ENCODE measurements at regions not wholly inside any gene's neighbourhood (a gene's known extent, or its start where the extent isn't known, plus 50 kb on each side); places are given as distances from the start of the nearest gene placed in this dataset.

DNA sequence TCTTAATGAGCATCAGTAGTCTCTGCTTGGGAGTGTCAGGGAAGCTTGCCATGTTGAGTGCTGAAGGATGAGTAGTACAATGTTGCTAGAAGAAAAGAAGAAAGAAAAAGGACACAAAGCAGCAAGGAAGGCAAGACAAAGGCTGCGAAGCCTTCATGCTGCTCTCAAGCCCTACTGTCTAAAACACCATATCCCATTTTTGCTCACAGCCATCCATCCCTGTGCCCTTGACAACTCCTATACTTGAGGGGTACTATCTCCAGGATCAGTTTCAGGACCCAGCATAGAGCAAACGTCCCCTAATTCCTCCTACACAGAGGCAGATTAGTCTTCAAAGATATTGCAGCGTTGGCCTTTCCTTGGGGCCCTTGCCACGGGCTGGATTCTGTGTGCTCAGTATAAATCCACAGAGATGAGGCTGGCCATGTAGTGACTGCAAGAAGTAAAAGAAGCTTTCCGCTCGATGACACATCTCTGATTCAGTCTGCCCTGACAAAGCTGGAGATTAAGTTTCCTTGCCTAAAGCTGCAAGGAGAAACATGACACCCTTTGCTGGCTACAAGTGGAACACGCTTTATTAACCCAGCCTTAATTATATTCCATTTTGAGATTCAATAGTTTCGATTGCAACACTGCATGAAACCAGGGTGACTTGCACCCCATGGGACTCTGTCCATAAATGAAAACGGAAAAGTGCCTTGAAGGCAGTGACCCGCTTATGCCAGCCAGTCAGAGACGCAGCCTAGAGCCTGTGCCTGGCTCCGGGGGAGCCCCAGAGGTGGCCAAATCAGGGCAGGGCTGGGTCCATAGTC lies 304.6 kb downstream of the ACTL7B start:
- DNase-seq (ENCODE audit: low read depth in 2 of 2), result no peak

DNA sequence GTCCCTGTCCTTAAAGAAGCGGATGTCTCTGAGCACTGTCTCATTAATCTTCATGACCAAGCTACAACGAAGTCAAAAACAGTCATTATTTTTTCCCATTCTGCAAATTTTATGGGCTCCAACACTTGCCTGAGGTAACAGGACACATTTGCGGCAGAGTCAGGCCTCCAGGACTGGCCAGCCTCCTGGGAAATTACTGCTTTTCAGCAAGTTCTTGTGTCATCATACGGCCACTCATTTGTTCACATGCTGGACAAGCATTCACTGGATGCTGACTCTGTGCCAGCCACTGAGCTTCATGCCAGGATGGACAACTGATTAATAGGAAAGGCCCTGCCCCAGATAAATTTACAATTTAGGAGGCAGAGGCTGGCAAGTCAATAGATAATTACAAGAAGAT lies 305.7 kb downstream of the ACTL7B start:
- DNase-seq (ENCODE audit: low read depth in 2 of 2), result no peak

DNA sequence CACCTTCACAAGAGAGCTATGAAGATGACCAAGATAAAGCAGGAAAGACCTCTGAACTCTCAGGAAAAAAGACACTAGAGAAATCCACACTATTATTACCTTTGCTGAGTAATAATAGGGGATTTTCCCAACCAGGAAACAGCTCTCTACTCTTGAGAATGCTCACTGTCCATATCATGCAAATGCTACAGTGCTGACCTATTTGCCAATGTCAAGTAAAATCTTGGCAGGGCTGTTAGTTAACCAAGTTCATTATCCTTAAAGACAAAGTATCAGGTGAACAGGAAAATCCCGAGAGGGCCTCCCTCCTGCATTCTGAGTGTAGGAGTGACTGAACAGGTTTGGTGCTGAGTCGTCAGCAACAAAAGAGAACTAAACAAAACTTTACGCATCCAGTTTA lies 306.6 kb downstream of the ACTL7B start:
- DNase-seq (ENCODE audit: low read depth in 2 of 2), result no peak

DNA sequence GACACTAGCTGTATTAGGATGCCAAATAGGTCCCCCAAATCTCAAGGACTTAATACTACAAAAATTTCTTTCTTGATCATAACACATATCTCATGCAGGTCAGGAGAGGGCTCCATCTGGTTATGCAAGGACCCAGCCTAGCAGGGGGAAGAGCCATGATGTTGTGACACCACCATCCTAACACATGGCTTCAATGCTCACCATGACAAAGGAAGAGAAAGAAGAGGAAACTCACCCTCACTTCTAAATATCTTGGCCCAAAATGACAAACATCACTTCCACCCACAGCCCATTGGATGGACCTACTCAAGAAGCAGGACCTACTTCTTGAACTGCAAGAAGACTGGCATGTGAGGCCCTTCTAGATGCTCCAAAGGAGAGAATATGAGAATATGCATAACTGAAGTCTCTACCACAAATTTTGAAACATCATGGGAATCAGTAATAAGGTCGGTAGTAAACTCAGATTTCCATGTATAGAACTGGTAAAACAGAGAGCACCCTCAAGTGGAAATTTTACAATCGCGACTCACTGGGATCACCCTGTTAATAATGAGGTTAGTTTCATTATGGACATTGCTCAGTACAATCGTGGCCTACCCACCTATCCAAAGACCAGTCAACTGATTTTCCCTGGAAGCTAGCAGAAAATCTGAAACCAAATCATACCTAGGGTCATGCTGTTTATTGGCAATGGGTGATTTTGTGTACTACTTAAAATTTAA lies 308.2 kb downstream of the ACTL7B start:
- DNase-seq (ENCODE audit: low read depth in 2 of 2), result no peak

DNA sequence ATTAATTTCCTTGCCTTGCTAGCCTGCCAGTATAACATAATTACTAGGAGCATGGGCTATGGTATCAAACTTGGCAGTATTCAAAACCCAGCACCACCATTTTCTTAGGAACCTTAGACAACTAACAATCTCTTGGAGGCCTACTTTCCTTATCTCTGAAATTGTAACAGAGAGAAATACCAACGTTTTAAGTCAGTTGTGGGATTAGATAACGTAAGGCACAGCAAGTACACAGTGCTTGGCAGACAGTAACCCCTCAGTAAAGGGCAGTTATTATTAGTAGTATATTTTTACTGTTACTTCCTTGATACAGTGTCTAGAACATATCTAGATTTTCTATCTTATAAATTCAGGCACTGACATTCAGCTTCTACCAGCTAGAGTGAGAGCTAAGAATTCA lies 309.6 kb downstream of the ACTL7B start:
- DNase-seq (ENCODE audit: low read depth in 2 of 2), result no peak

DNA sequence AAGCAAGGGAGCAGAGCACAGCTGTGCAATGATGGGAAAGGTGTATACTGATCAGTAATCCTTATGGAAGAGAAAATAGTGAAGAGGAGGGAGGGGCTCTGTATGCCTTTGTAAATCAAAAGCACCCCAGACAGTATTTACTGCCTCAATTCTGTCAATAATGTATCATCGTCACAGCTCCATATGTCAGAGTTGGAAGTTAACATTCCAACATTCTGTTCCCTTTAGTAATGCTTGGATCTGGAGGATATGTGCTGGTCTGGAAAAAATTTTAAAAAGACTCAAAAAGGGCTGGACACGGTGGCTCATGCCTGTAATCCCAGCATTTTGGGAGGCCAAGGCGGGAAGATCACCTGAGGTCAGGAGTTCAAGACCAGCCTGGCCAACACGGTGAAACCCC lies 310.4 kb downstream of the ACTL7B start:
- no peak for DNase-seq (ENCODE audit: low read depth in 2 of 2)

DNA sequence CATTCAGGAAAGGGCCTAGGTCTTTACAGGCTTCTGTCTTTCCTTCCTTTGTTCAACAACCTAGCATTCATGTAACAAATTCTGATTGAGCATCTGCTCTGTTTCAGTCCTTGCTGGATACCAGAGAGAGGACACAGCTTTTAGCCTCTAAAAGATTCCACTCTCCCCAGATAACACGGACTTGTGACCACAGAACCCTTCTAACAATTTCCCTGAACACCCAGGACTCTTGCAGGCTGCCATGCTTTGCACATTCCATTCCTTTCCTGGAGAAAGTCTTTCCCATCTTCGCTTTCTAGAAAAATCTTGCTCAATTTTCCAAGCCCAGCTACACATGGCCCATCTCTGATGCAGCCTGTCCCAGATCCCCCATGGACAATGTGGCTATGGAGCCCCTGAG lies 310.9 kb downstream of the ACTL7B start:
- DNase-seq (ENCODE audit: low read depth in 2 of 2), result no peak

DNA sequence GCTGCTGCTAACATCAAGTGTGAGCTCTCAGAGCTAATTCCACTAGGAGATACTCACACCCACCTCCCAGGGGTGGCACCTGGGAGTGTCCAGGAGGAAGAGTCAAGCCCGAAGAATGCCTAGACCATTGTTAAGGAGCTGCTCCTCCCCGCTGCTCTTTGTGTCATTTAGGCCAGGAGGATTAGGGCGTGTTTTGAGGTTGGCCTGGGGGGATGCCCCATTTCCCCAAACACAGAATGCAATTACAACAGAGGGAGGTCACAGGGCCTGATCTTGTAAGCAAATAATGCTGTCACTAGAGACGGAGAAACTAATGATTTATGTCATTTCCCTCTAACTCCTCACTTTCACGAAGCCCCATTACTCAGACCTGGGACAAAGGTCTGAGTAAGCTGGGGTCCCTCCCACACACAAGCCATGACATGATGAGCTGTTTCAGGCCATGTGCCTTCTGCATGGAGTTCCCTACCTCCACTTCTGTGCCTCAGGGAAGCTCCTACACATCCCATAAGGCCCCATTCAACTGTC lies 312.5 kb downstream of the ACTL7B start:
- no peak for DNase-seq (ENCODE audit: low read depth in 2 of 2)

DNA sequence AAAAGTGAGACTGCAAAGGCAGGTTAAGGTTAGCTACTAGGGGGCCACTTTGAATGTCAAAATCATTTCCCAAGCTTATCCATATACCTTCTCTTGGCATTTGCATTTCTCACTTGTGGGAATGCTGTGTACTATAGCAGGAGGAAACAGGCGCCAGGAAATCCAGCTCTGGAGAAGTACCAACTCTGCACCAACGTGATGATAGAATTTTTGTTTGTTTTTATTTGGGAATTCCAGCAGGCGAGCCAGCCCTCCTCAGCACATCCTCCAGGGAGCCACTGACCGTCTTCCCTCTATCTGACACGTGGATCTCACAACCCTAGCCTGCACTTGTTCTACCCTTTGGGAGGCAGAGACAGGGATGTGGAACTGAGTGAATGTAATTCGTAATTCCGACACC lies 318.0 kb downstream of the ACTL7B start:
- no peak for DNase-seq (ENCODE audit: low read depth in 2 of 2)

DNA sequence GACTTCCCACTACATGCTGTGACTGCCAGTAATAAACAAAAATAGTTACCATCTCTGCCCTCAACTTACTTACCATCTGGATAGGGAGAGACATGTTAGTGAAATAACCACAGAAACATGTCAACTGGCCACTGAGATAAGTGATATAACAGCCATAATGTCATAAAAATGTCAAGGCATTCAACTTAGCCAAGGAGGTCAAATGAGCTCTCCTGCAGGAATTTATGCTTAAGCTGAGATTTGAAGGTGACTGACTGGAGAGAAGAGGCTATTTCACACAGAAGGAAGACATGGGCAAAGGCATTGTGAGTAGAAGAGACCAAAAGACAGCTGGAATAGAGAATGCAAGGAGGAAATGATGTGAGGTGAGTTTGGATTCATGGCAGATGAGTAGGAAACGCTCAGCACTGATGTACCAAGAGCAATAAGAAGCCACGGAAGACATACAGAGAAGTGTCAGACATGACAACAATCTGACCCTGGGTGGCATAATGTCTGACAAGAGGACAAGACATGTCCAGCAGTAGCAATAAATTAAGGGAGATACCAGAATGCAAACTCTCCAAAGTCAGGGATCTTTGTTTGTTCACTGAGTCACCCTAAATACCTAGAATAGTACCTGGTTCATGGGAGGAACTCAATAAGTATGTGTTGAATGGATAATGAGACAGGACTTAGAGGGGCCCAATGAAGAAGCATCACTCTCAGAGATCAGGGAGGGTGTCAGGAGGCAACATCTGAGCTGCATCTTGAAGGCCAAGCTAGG lies 318.8 kb downstream of the ACTL7B start:
- DNase-seq (ENCODE audit: low read depth in 2 of 2), result no peak

DNA sequence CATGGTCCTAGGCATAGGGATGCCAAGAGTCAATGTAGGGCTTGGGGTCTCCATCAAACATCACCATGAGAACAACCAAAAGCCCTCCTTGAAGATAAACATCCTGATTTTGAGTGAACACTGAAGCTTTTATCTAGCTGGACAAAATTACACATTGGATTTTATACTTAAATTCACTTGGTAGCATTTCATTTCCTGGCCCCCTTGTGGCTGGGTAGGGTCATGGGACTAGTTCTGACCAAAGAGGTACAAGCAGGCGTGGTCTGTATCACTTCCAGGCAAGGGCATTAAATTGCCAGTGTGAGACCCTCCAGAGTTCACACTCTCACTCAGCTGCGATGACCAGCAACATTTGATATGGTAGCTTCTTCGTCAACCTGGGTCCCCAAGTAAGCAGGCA lies 320.3 kb downstream of the ACTL7B start:
- DNase-seq (ENCODE audit: low read depth in 2 of 2), result no peak

DNA sequence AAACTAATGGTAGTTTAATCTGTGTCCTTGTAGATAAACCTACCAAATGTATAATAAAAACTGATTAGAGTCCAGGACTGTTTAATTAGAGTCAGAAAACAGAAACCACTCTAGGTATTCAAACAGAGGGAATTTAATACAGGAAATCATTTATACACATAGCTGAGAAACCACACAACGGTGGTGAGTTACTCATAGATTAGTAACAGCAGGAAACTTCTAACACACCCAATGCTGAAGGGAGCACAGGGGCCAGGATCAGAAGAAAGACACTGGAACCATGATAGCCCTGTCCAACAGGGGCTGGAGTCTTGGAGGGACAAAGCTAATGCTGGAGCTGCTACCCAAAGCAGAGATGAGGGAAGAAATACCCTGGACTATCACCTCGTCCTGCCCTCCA lies 321.0 kb downstream of the ACTL7B start:
- no peak for DNase-seq (ENCODE audit: low read depth in 2 of 2)

DNA sequence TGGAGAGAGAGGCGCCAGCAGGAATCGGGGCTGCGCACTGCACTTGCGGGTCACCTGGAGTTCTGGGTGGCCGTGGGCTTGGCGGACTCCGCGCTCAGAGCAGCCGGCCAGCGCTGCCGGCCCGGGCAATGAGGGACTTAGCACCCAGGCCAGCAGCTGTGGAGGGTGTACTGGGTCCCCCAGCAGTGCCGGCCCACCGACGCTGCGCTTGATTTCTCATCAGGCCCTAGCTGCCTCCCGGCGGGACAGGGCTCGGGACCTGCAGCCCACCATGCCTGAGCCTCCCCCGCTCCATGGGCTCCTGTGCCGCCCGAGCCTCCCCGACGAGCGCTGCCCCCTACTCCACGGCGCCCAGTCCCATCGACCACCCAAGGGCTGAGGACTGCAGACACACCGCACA lies 325.6 kb downstream of the ACTL7B start:
- DNase-seq (ENCODE audit: low read depth in 2 of 2), result no peak

DNA sequence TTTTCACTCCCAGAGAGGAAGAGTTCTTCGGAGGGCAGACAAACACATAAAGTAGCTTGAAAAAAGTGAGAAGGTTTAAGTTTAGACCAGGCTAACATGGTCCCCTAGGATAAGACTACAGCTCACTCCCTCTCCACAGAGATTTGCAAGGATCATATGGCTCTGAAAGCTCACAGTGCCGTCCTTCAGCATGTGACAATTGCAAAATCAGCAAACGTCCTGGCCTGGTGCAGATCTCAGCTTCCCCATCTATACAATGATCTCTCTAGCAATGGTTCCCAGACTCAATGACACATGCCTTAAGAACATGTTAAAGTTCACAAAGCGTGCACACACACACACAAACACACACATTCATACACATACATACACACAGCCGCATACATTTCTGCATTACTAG lies 327.6 kb downstream of the ACTL7B start:
- no peak for DNase-seq (ENCODE audit: low read depth in 2 of 2)

DNA sequence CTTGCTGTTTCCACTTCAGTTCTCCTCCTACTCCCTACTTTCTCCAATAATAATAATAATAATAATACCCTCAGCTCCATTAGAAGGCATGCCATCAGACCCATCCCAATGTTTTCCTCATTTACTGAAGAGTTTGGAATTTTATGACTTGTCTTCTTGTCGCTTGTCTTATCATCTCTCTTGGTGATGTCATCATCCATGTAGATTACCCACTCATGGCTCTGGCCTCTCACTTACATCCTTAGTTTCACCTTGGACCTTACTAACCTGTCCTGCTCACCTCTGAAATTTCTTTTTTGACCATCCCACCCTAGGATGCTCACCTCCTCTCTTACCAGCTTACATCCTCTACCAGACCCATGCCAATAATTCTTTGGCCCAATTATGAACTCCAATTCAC lies 329.3 kb downstream of the ACTL7B start:
- no peak for DNase-seq (ENCODE audit: low read depth in 2 of 2)

DNA sequence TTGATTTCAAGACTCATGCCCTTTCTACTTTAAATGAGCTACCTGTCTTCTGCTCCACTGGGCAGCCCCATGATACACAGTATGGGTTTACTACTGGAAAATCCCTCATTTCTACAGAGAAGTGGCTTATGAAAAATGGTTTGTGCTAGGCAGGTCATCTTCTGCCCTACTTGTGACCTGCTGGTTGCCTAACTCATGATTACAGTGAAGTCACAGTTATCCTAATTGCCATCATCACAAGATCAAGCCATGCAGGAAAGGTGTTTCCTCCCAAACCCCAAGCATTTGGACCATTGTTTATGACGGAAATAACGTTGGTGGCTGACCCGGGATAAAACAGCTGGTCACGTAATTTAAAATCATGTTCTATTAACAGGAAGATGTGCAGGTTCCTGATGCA lies 330.6 kb downstream of the ACTL7B start:
- DNase-seq (ENCODE audit: low read depth in 2 of 2), result no peak

DNA sequence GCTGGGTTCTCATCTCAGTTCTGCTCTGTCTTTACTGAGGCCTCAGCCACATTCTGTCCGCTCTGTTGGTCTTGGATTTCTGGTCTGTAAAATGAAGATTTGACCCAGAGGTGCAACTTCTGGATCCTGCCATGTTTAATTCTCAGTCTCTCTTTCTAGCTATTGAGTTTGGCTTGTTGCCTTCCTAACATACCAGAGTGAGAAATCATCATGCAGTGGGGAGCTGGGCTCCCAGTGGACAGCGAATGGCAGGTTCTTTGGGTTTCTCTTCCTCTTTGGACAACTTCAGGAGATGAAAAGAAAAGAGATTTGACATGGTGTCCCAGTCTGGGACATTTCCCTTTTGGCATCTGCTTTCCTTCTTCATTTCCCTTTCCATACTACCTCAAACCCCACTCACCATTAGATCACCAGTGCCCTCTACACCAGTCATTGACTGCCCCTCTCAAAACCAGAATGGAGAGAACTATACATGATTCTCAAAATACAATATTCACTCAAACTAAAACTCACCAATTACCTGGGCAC lies 334.7 kb downstream of the ACTL7B start:
- no peak for DNase-seq (ENCODE audit: low read depth in 2 of 2)

DNA sequence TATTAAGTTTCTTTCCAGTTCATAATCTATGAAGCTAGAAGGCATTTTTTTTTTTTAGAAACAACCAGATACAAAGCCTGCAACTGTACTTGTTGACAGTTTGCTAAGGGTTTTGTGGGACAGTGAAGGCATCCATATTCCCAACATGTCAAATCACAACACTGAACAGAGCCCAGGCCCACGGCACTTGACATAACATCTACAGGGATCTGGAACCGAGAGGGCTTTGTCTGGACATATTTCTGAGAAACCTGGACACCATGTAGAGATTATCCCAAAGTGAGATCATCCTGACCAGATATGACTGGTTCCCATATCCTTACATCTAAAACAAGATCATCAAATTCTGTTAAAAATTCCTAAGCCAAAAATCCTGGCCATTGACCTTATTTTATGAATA lies 336.3 kb downstream of the ACTL7B start:
- no peak for DNase-seq (ENCODE audit: low read depth in 2 of 2)

DNA sequence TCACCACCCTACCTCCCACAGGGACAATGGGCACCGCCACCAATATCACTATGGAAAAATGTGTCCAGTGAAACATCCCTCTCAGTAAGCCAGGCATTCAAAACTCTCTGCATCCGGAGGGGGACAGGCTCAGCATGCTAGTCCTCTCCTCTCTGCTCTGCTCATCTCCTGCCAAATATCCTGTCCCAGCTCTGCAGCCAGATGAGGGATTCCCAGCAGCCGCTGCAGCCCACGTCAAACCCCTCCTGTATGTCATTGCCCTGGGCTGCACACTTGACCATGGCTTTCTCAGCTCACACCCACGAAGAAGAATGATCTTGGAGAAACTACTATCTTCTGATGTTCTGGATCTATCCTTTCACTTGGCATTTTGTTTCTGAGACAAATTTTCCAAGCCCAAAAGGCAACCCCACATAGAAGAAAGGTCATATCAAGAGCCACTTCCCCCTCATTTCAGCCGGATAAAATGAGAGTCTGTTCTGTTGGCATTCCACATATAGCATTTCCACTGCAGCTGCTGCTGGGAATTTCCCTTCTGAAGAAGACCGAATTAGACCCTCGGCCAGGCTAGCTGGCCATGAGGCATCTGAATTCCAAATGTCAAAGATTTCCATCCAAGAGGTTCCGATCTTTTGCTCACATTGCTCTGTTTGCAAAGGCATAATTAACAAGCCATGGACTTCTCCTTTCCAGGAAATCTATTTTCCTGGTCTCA lies 338.0 kb downstream of the ACTL7B start:
- no peak for DNase-seq (ENCODE audit: low read depth in 2 of 2)

DNA sequence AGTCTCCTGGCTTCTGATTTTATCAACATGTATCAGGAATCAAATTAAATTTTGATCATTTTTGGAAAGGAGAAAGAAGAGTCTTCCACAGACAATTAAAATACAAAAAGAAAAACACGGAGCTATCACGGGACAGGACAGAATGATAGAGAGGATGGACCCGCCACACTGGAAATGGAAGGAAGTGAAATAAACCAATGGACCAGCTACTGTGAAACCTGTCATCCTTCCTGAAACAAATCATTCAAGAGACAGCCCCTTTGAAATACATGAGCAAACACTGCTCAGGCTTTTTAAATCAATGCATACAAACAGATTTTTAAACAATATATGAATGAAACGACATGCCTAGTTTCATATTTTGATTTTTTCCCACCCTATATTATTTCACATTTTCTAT lies 339.4 kb downstream of the ACTL7B start:
- no peak for DNase-seq (ENCODE audit: low read depth in 2 of 2)

DNA sequence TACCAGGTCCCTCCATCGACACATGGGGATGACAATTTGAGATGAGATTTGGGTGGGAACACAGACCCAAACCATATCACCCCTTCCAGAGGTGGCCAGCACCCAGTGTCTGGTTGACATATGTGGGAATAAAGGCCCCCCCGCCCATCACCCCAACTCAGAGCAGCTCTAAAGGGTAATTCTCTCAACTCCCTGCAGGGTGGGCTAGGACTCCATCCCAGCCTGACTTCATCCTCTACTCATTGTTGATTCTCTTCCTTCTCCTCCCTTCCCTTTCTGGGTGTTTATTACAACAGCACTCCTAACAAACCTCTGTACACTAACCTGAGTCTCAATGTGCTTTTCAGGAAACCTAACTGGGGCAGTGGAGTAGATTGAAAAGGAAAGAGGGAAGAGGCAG lies 339.9 kb downstream of the ACTL7B start:
- no peak for DNase-seq (ENCODE audit: low read depth in 2 of 2)
